Progenitor cell of endocrine pancreas (in vitro differentiated cells): ENCODE measurements at regions not wholly inside any gene's neighbourhood (a gene's known extent, or its start where the extent isn't known, plus 50 kb on each side); places are given as distances from the start of the nearest gene placed in this dataset.

Experiments used
- DNase-seq: peaks from one replicate; pipeline ENCODE4 v3.0.0; 2021; ENCODE audit warnings: low spot score; ENCODE audit not compliant: unreplicated experiment
- H3K27ac Mint-ChIP-seq: 2 replicates; pipeline ENCODE4 v1.8.0; 2021; ENCODE audit warnings: mild to moderate bottlenecking, moderate library complexity, mixed read lengths
- H3K27me3 Mint-ChIP-seq: 2 replicates; pipeline ENCODE4 v1.8.0; 2021; ENCODE audit warnings: mixed read lengths
- H3K36me3 Mint-ChIP-seq: 2 replicates; pipeline ENCODE4 v1.8.0; 2022; ENCODE audit warnings: mixed read lengths; ENCODE audit not compliant: insufficient read depth
- H3K4me1 Mint-ChIP-seq: 2 replicates; pipeline ENCODE4 v1.8.0; 2021; ENCODE audit warnings: low read depth, mixed read lengths
- H3K4me3 Mint-ChIP-seq: 2 replicates; pipeline ENCODE4 v1.8.0; 2021; ENCODE audit warnings: low read depth, mild to moderate bottlenecking, moderate library complexity, mixed read lengths
- H3K9me3 Mint-ChIP-seq: 2 replicates; pipeline ENCODE4 v1.8.0; 2021; ENCODE audit warnings: low read depth, mixed read lengths
- TF ChIP-seq, protein P1 (sequence below): fragments of 200-600 bp; sonication (generic); IDR thresholded peaks from one replicate; pipeline ENCODE4 v1.5.0; 2021; ENCODE audit warnings: antibody characterized with exemption, mild to moderate bottlenecking; ENCODE audit not compliant: unreplicated experiment

DNA sequence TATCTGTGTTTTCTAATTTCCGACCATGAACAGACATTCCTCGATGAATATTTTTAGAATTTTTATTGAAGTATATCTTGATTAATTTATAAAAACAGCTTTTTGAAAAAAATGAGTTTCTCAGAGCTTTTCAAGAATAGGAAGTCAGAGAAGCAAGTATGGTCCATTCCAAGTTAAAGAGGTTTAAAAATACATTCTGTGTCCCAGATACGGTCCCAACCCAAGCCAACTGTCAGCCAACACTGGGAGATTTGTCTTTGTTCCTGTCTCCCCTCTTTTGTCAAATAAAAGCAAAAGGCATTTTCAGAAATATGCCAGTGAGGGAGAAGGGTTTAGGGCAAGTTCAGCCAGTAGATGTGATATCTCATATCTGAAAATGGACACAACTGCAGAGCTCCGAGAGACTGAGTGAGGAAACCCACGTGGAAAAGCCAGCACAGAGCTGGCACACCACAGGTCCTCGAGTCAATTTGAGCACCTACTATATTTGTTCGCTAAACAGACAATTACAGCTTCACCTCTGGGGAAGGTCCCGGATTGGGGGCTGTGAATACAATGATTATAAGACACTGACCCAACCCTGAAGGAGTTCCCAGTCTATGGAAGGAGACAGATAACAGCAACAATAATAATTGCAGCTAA, 59.8 kb downstream of the C11orf91 start:
- TF ChIP-seq, protein P1, sequence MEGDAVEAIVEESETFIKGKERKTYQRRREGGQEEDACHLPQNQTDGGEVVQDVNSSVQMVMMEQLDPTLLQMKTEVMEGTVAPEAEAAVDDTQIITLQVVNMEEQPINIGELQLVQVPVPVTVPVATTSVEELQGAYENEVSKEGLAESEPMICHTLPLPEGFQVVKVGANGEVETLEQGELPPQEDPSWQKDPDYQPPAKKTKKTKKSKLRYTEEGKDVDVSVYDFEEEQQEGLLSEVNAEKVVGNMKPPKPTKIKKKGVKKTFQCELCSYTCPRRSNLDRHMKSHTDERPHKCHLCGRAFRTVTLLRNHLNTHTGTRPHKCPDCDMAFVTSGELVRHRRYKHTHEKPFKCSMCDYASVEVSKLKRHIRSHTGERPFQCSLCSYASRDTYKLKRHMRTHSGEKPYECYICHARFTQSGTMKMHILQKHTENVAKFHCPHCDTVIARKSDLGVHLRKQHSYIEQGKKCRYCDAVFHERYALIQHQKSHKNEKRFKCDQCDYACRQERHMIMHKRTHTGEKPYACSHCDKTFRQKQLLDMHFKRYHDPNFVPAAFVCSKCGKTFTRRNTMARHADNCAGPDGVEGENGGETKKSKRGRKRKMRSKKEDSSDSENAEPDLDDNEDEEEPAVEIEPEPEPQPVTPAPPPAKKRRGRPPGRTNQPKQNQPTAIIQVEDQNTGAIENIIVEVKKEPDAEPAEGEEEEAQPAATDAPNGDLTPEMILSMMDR, result no peak
- Mint-ChIP-seq H3K27ac (no peak overlapping the region), H3K4me3 (no peak overlapping the region), H3K27me3 (no peaks in the 10 kb centered on the region), H3K9me3 (peaks cover 9% of the 10 kb centered on the region), H3K36me3 (peaks cover 9% of the 10 kb centered on the region), H3K4me1 (no peaks in the 10 kb centered on the region)
- DNase-seq, result no peak

DNA sequence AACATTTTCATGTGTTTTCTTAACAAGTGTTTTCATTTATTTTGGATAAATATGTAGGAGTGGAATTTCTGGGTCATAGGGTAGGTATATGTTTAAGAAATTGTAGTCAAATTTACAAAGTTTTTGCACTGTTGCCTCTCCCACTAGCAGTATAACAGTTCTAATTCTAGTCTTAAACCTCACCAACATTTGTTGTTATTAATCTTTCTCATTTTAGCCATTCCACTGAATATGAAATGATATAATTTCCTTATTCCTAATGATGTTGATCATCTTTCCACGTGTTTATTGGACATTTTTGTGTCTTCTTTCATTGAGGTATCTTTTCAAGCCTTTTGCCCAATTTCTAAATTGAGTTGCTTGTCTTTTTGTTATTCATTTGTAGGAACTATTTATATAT, 62.0 kb downstream of the C11orf91 start:
- TF ChIP-seq, protein P1, result no peak
- DNase-seq, result no peak
- Mint-ChIP-seq H3K9me3 (peaks cover 9% of the 10 kb centered on the region), H3K36me3 (peaks cover 9% of the 10 kb centered on the region), H3K27me3 (no peaks in the 10 kb centered on the region), H3K4me3 (no peak overlapping the region), H3K27ac (no peak overlapping the region), H3K4me1 (no peaks in the 10 kb centered on the region)

- Mint-ChIP-seq H3K27me3 (no peaks in the 10 kb centered on the region), H3K27ac (no peak overlapping the region), H3K36me3 (peaks cover 14% of the 10 kb centered on the region), H3K9me3 (peaks cover 14% of the 10 kb centered on the region), H3K4me1 (no peaks in the 10 kb centered on the region), H3K4me3 (no peak overlapping the region)
- TF ChIP-seq, protein P1, result no peak
- no peak for DNase-seq
Observed at GRCh38 chr11:33636104-33636503, 64.5 kb downstream of the C11orf91 start.

DNA sequence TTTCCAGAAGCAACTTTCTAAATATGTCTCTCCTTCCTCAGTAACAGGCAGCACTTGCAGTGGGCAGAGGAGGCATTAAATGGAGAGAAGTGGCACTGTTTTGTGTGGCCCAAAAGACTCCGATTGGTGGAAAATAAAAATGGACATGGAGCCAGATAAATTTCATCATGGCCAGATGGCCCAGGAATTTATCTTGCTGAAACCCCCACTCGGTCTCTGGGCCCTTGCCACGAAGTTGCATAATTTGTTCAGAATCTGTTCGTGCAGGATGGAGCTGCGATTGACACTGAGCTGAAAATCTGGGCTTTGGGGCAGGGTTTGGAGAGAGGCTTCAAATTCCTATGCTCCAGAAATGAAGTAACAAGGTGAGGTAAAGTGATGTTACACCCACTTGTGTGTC, 65.5 kb downstream of the C11orf91 start:
- Mint-ChIP-seq H3K9me3 (peaks cover 14% of the 10 kb centered on the region), H3K27me3 (no peaks in the 10 kb centered on the region), H3K4me1 (no peaks in the 10 kb centered on the region), H3K4me3 (no peak overlapping the region), H3K27ac (no peak overlapping the region), H3K36me3 (peaks cover 17% of the 10 kb centered on the region)
- TF ChIP-seq, protein P1, result no peak
- no peak for DNase-seq

DNA sequence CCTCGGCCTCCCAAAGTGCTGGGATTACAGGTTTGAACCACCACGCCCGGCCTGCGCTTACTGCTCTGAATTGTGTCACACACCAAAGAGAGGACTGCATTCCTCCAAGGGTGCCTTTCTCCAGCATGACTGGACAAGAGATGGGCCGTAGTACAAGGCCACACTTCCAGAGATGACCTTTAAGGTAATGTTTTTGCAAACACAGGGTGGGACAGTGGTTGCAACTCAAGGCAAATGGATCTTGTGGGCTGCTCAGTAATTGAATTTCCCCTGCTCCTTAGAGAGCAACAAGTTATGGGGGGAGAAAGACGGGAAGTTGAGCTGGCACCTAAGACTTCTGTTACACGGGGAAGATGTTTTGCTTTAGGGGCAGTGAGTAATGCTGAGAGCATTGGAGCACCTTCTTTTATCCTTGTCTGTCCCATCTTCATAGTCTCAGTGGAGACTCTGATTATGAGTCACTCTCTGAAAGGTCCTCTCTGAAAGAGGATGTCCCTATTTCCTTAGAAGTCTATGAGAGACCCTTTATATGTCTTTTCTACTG, 66.3 kb downstream of the C11orf91 start:
- no peaks in the 10 kb centered on the region for H3K27me3 Mint-ChIP-seq
- H3K9me3 Mint-ChIP-seq, result peaks cover 14% of the 10 kb centered on the region
- DNase-seq, result no peak
- H3K4me3 Mint-ChIP-seq, result no peak overlapping the region
- TF ChIP-seq, protein P1, result no peak
- H3K36me3 Mint-ChIP-seq, result peaks cover 17% of the 10 kb centered on the region
- H3K4me1 Mint-ChIP-seq, result no peaks in the 10 kb centered on the region
- no peak overlapping the region for H3K27ac Mint-ChIP-seq
